H1 (cell line): ENCODE measurements at regions not wholly inside any gene's neighbourhood (a gene's known extent, or its start where the extent isn't known, plus 50 kb on each side); places are given as distances from the start of the nearest gene placed in this dataset.
"Not testable (repeated sequence)": the region's sequence is repeated elsewhere in the genome, so short reads cannot be mapped to it uniquely, and the experiment has no call there.

Experiments used
- CTCF ChIA-PET: fragments of 300-600 bp; sonication (Branson Sonifier 250); formaldehyde crosslinking; loops from one replicate; lab custom pipeline; 2021; ENCODE audit not compliant: partially characterized antibody; lab: Charles Lee
- POLR2A ChIA-PET: fragments of 300-600 bp; sonication (Branson Sonifier 250); formaldehyde crosslinking; loops from one replicate; lab custom pipeline; 2021; ENCODE audit warnings: inconsistent platforms; ENCODE audit not compliant: partially characterized antibody; lab: Charles Lee
- DNase-seq, 2 experiments: peaks; one replicate each; pipeline versions ENCODE4 v3.0.0 to v3.0.0-alpha.2; 2010 to 2022; ENCODE audit warnings: low spot score in 2 of 2, low read depth in 1 of 2, mixed read lengths in 1 of 2
- FAIRE-seq: peaks from 2 replicates; lab custom pipeline; 2011; peaks lifted over from hg19 to GRCh38; lab: Jason Lieb, UNC
- H2AFZ ChIP-seq: 2 replicates; pipeline ENCODE4 v1.8.1; 2012; ENCODE audit warnings: low read length, inconsistent platforms
- H2AK5ac ChIP-seq: 2 replicates; pipeline ENCODE4 v1.6.1; 2013; ENCODE audit warnings: low read depth, low read length
- H2BK120ac ChIP-seq: replicated peaks from 2 replicates; pipeline ENCODE3; 2013; ENCODE audit warnings: low read depth, low read length, inconsistent platforms
- H2BK12ac ChIP-seq: 2 replicates; pipeline ENCODE4 v1.6.1; 2013; ENCODE audit warnings: low read depth, low read length
- H2BK15ac ChIP-seq: 2 replicates; pipeline ENCODE4 v1.6.1; 2013; ENCODE audit warnings: low read length
- H2BK20ac ChIP-seq: 2 replicates; pipeline ENCODE4 v1.6.1; 2013; ENCODE audit warnings: low read length
- H2BK5ac ChIP-seq: 2 replicates; pipeline ENCODE4 v1.6.1; 2013; ENCODE audit warnings: low read depth, low read length
- H3K14ac ChIP-seq: 2 replicates; pipeline ENCODE4 v1.6.1; 2013; ENCODE audit warnings: inconsistent platforms; ENCODE audit not compliant: insufficient read length
- H3K18ac ChIP-seq: 2 replicates; pipeline ENCODE4 v1.6.1; 2013; ENCODE audit warnings: low read length; ENCODE audit errors: extremely low read depth
- H3K23ac ChIP-seq: 2 replicates; pipeline ENCODE4 v1.6.1; 2013; ENCODE audit warnings: inconsistent platforms; ENCODE audit not compliant: insufficient read length
- H3K23me2 ChIP-seq: 2 replicates; pipeline ENCODE4 v1.6.1; 2013; ENCODE audit warnings: low read depth, low read length
- H3K27ac ChIP-seq: 2 replicates; pipeline ENCODE4 v1.6.1; 2011; ENCODE audit warnings: low read depth, low read length, inconsistent platforms
- H3K27me3 ChIP-seq, 4 experiments: replicated peaks in 1 of 4; 1 replicate in 1 of 4; 2 replicates in 3 of 4; pipeline versions ENCODE4 v1.6.1 to v1.8.1; 2011 to 2013; ENCODE audit warnings: low read length in 3 of 4, mild to moderate bottlenecking in 3 of 4, inconsistent platforms in 2 of 4, mixed read lengths in 2 of 4, moderate library complexity in 1 of 4; ENCODE audit not compliant: control insufficient read depth in 3 of 4, insufficient read depth in 3 of 4; ENCODE audit errors: extremely low read depth in 1 of 4
- H3K36me3 ChIP-seq, 4 experiments: 2 replicates each; pipeline versions ENCODE4 v1.6.1 to v1.8.1; 2011 to 2013; ENCODE audit warnings: mild to moderate bottlenecking in 4 of 4, low read length in 3 of 4, moderate library complexity in 2 of 4, control low read depth in 1 of 4, inconsistent platforms in 1 of 4; ENCODE audit not compliant: insufficient read depth in 4 of 4, control insufficient read depth in 2 of 4
- H3K4ac ChIP-seq: replicated peaks from 2 replicates; pipeline ENCODE3; 2013; ENCODE audit warnings: low read length, low read depth, mixed read lengths, inconsistent platforms; ENCODE audit not compliant: insufficient read length
- H3K4me1 ChIP-seq, 4 experiments: replicated peaks in 1 of 4; 1 replicate in 1 of 4; 2 replicates in 3 of 4; pipeline versions ENCODE4 v1.6.1 to v1.8.1; 2011 to 2013; ENCODE audit warnings: low read length in 3 of 4, inconsistent platforms in 2 of 4, mixed read lengths in 1 of 4; ENCODE audit not compliant: insufficient read depth in 4 of 4, control insufficient read depth in 3 of 4
- H3K4me2 ChIP-seq, 2 experiments: 2 replicates each; pipeline versions ENCODE4 v1.6.1 to v1.8.1; 2011 to 2013; ENCODE audit warnings: low read depth in 2 of 2, low read length in 2 of 2, control low read depth in 1 of 2, inconsistent platforms in 1 of 2, mild to moderate bottlenecking in 1 of 2; ENCODE audit not compliant: insufficient read depth in 1 of 2
- H3K4me3 ChIP-seq, 4 experiments: fragments of 200-600, 300-600 bp in 1 of 4; sonication (generic), shearing (Covaris generic), sonication (Bioruptor Twin) in 1 of 4; 2 replicates each; pipeline versions ENCODE4 v1.5.1 to v1.8.1; 2011 to 2016; ENCODE audit warnings: low read length in 4 of 4, low read depth in 3 of 4, control low read depth in 2 of 4, inconsistent platforms in 2 of 4, mild to moderate bottlenecking in 2 of 4, mixed read lengths in 1 of 4, moderate library complexity in 1 of 4; ENCODE audit not compliant: insufficient read depth in 2 of 4; ENCODE audit errors: extremely low read depth in 1 of 4
- H3K56ac ChIP-seq: replicated peaks from 2 replicates; pipeline ENCODE3; 2013; ENCODE audit warnings: low read depth, mild to moderate bottlenecking, mixed read lengths, low read length, inconsistent platforms; ENCODE audit not compliant: insufficient read length
- H3K79me1 ChIP-seq: 2 replicates; pipeline ENCODE4 v1.6.1; 2013; ENCODE audit warnings: low read depth, low read length, control low read depth
- H3K79me2 ChIP-seq, 2 experiments: 2 replicates each; pipeline versions ENCODE4 v1.6.1 to v1.8.1; 2012 to 2013; ENCODE audit warnings: low read length in 2 of 2, mild to moderate bottlenecking in 2 of 2, inconsistent platforms in 1 of 2; ENCODE audit not compliant: insufficient read depth in 2 of 2, control insufficient read depth in 1 of 2
- H3K9ac ChIP-seq, 4 experiments: replicated peaks in 1 of 4; 1 replicate in 1 of 4; 2 replicates in 3 of 4; pipeline versions ENCODE4 v1.6.1 to v1.8.1; 2011 to 2013; ENCODE audit warnings: low read depth in 3 of 4, low read length in 3 of 4, control low read depth in 2 of 4, mild to moderate bottlenecking in 2 of 4, moderate library complexity in 2 of 4, inconsistent platforms in 1 of 4; ENCODE audit errors: extremely low read depth in 1 of 4
- H3K9me3 ChIP-seq, 2 experiments: 2 replicates each; pipeline versions ENCODE4 v1.6.1 to v1.8.1; 2012 to 2013; ENCODE audit warnings: mild to moderate bottlenecking in 2 of 2, moderate library complexity in 2 of 2, control low read depth in 1 of 2, inconsistent platforms in 1 of 2, low read depth in 1 of 2, low read length in 1 of 2, mixed read lengths in 1 of 2; ENCODE audit not compliant: insufficient read depth in 2 of 2
- H4K20me1 ChIP-seq, 2 experiments: replicated peaks in 1 of 2; 2 replicates each; pipeline versions ENCODE3 to v1.8.1; 2011 to 2013; ENCODE audit warnings: inconsistent platforms in 2 of 2, low read length in 2 of 2, mild to moderate bottlenecking in 1 of 2; ENCODE audit not compliant: insufficient read depth in 2 of 2, control insufficient read depth in 1 of 2
- H4K5ac ChIP-seq: 2 replicates; pipeline ENCODE4 v1.6.1; 2013; ENCODE audit warnings: low read length, low read depth, mixed read lengths, inconsistent platforms; ENCODE audit not compliant: insufficient read length
- H4K8ac ChIP-seq: 2 replicates; pipeline ENCODE4 v1.8.0; 2013; ENCODE audit warnings: mild to moderate bottlenecking, moderate library complexity, low read length, inconsistent platforms; ENCODE audit not compliant: insufficient read depth; ENCODE audit errors: extremely low read depth
- H4K91ac ChIP-seq: replicated peaks from 2 replicates; pipeline ENCODE3; 2013; ENCODE audit warnings: low read length, mixed read lengths, inconsistent platforms; ENCODE audit not compliant: insufficient read length
- ATF3 ChIP-seq: IDR thresholded peaks from 2 replicates; pipeline ENCODE4 v1.6.1; 2011; ENCODE audit warnings: low read depth, mild to moderate bottlenecking, low read length; ENCODE audit not compliant: insufficient read depth
- CREB1 ChIP-seq: IDR thresholded peaks from 2 replicates; pipeline ENCODE4 v1.6.1; 2012; ENCODE audit warnings: inconsistent platforms
- EP300 ChIP-seq, 2 experiments: IDR thresholded peaks; 1 replicate in 1 of 2; 2 replicates in 1 of 2; pipeline ENCODE4 v1.6.1; 2011 to 2012; ENCODE audit warnings: low read depth in 2 of 2, low read length in 2 of 2, mild to moderate bottlenecking in 2 of 2, borderline replicate concordance in 1 of 2, inconsistent platforms in 1 of 2, moderate library complexity in 1 of 2
- EZH2 ChIP-seq: fragments of 200-600 bp; sonication (generic); IDR thresholded peaks from 2 replicates; pipeline ENCODE4 v1.7.1; 2012; ENCODE audit warnings: low read depth, mild to moderate bottlenecking, moderate library complexity, low read length, inconsistent platforms; ENCODE audit not compliant: severe bottlenecking
- GTF2F1 ChIP-seq: IDR thresholded peaks from 2 replicates; pipeline ENCODE4 v1.6.1; 2012; ENCODE audit warnings: low read depth, low read length, improper control_type of control experiment, borderline replicate concordance
- MAFK ChIP-seq: IDR thresholded peaks from 2 replicates; pipeline ENCODE4 v1.6.1; 2012; ENCODE audit warnings: low read depth, mild to moderate bottlenecking, improper control_type of control experiment, low read length
- POLR2A ChIP-seq, 2 experiments: IDR thresholded peaks; 1 replicate in 1 of 2; 2 replicates in 1 of 2; pipeline ENCODE4 v1.6.1; 2011; ENCODE audit warnings: low read depth in 2 of 2, low read length in 2 of 2, mild to moderate bottlenecking in 2 of 2; ENCODE audit errors: control extremely low read depth in 1 of 2
- YY1 ChIP-seq: IDR thresholded peaks from 2 replicates; pipeline ENCODE4 v1.6.1; 2011; ENCODE audit warnings: low read depth, mild to moderate bottlenecking, low read length
- WGBS, 2 experiments: shearing (Covaris generic) in 1 of 2; methylation state at CpG; one replicate each; pipeline versions ENCODE4 v1.1.6 to v1.1.7; 2013 to 2015; ENCODE audit warnings: low lambda C conversion rate in 2 of 2, mixed read lengths in 2 of 2, inconsistent platforms in 1 of 2, low coverage in 1 of 2, missing lambda C conversion rate in 1 of 2; ENCODE audit not compliant: insufficient replicate concordance in 2 of 2, insufficient coverage in 1 of 2, insufficient read length in 1 of 2; ENCODE audit errors: extremely low coverage in 1 of 2, missing lambda C conversion rate in 1 of 2; 5-methylcytosine and 5-hydroxymethylcytosine counted together

DNA sequence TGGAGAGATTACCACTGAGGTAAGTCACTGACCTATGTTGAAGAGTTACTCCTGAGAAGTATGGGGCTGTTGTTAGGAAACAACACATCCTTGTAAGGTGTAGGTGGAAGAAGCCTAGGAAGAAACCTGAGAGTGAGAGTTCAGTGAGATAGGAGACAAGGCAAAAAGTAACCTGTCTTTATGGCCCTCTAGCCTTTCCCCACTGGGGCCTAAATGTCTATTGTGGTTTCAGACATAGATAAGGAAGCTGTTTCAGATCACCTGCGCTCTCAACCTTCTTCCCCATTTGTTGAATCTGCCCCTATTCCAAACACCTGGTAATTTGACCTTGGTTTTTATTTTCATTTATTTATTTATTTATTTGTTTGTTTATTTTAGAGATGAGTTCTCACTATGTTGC, 397.1 kb upstream of the RORB start (continued):
- TF ChIP-seq CREB1 (no peak), GTF2F1 (peak; percentile 82), EP300 (IDR thresholded peaks at IDR 0.05; ENCODE audit: borderline replicate concordance in 1 of 2, low read depth in 2 of 2, low read length in 2 of 2) (no peak), POLR2A (IDR thresholded peaks at IDR 0.05; ENCODE audit: control extremely low read depth in 1 of 2, low read depth in 2 of 2, low read length in 2 of 2) (peak in 1 of 2 experiments; percentile 81; a peak in 1 of 3 replicates), EZH2 (no peak), MAFK (no peak), YY1 (no peak), ATF3 (no peak)
- TF ChIP-seq, all 59 proteins: peak for 3

DNA sequence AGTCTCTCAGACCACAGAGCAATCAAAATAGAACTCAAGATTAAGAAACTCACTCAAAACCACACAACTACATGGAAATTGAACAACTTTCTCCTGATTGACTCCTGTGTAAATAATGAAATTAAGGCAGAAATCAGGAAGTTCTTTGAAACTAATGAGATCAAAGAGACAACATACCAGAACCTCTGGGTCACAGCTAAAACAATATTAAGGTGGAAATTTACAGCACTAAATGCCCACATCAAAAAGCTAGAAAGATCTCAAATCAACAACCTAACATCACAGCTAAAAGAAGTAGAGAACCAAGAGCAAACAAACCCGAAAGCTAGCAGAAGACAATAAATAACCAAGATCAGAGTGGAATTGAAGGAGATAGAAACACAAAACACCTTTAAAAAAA, 395.0 kb upstream of the RORB start:
- H4K5ac ChIP-seq, CTCF ChIA-PET, H3K9ac ChIP-seq, H3K4me1 ChIP-seq, H2AFZ ChIP-seq, H3K27me3 ChIP-seq, H3K4me3 ChIP-seq, DNase-seq, H4K20me1 ChIP-seq, H3K79me1 ChIP-seq, H2BK15ac ChIP-seq, H3K14ac ChIP-seq, H3K79me2 ChIP-seq, H4K8ac ChIP-seq, H2BK5ac ChIP-seq, H3K4ac ChIP-seq, H4K91ac ChIP-seq, H3K4me2 ChIP-seq, H3K56ac ChIP-seq, H2BK120ac ChIP-seq, H3K27ac ChIP-seq, H3K18ac ChIP-seq, H2BK20ac ChIP-seq, H3K23ac ChIP-seq, H2AK5ac ChIP-seq, H2BK12ac ChIP-seq, H3K23me2 ChIP-seq: not testable (repeated sequence)
- peaks cover 43 to 67% of the 10 kb centered on the region in 2 experiments for H3K9me3 ChIP-seq
- POLR2A ChIA-PET, result interaction anchor here (0.9 to 4.1 kb wide), 6 partner anchors 9 to 397 kb away, joined by 3 to 17 read pairs (median 4); no protein-coding TSS in a partner anchor
- H3K36me3 ChIP-seq, result peaks cover 2 to 47% (median 21%) of the 10 kb centered on the region in 4 experiments; a peak in 6 of 8 replicates
- 95% methylated on average over 1 of the region's 1 CpG; no CpG with 5 or more reads in 1 of the 2 experiments for WGBS, 2 experiments
- FAIRE-seq, result peak; percentile 28
